ENCODE measurements at regions not wholly inside any gene's neighbourhood (a gene's known extent, or its start where the extent isn't known, plus 50 kb on each side); places are given as distances from the start of the nearest gene placed in this dataset.

DNA sequence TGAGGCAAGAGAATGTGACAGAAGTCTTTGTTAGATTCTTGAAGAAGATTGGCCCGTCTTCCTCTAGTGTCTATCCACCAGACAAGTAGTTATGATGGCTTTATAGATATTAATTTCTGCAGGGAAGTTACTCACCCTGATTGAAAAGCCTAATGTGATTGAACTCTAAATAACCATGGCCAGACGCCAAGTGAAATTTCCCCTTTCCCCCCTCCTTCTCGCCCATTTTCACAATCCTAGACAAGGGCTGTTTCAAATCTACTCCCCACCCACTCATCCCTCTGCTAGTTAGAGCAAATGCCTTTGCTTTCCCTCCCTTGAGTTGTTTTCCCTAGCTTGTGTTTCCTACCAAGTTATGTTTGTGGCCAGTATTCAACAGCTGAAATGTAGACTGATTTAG is 182.5 kb downstream of the TMEM167A start:
- TF ChIP-seq MAFK (IDR thresholded peaks at IDR 0.05; ENCODE audit: partially characterized antibody) (no peak), ZSCAN20 (CRISPR knock-in tag; IDR thresholded peaks at IDR 0.05) (no peak)
